ENCODE measurements at regions not wholly inside any gene's neighbourhood (a gene's known extent, or its start where the extent isn't known, plus 50 kb on each side); places are given as distances from the start of the nearest gene placed in this dataset.

- ChIA-PET POLR2A (ENCODE audit: partially characterized antibody) (no interaction called here), CTCF (ENCODE audit: partially characterized antibody) (no interaction called here)
- Histone ChIP-seq H3K4me1 (ENCODE audit: insufficient read depth, low read length) (no peaks in the 10 kb centered on the region), H3K27me3 (ENCODE audit: insufficient read depth, low read length) (no peaks in the 10 kb centered on the region), H3K36me3 (ENCODE audit: insufficient read depth, low read length) (no peaks in the 10 kb centered on the region), H3K27ac (ENCODE audit: low read depth, low read length) (no peak overlapping the region), H3K4me3 (ENCODE audit: low read length in 2 of 2) (no peak overlapping the region), H3K9me3 (ENCODE audit: control insufficient read depth in 1 of 2, low read length in 2 of 2) (peaks cover 0 to 5% of the 10 kb centered on the region in 2 donors)
- peaks cover 4 to 19% (median 11%) of the 10 kb centered on the region in 8 donors for H3K9me3 Mint-ChIP-seq
- no peaks in the 10 kb centered on the region for H3K4me1 Mint-ChIP-seq
- intact Hi-C loops (cut with micrococcal nuclease) = no loop called here
- DNase-seq = no peak
- H3K27ac Mint-ChIP-seq = no peak overlapping the region
- H3K36me3 Mint-ChIP-seq = no peaks in the 10 kb centered on the region
- H3K4me3 Mint-ChIP-seq = no peak overlapping the region
- no peaks in the 10 kb centered on the region for H3K27me3 Mint-ChIP-seq
Measured at GRCh38 chr18:29512203-29512602, 1335.3 kb upstream of the CDH2 start.

GRCh38 chr18:29501952-29502351 is 1325.0 kb upstream of the CDH2 start:
- H3K4me1 ChIP-seq (ENCODE audit: insufficient read depth, low read length) = no peaks in the 10 kb centered on the region
- H3K4me3 ChIP-seq (ENCODE audit: low read length in 2 of 2) = no peak overlapping the region
- no peak overlapping the region for H3K27ac Mint-ChIP-seq
- ChIA-PET CTCF (ENCODE audit: partially characterized antibody) (no interaction called here), POLR2A (ENCODE audit: partially characterized antibody) (no interaction called here)
- H3K27ac ChIP-seq (ENCODE audit: low read depth, low read length) = no peak overlapping the region
- H3K9me3 ChIP-seq (ENCODE audit: control insufficient read depth in 1 of 2, low read length in 2 of 2) = no peaks in the 10 kb centered on the region
- no peak overlapping the region for H3K4me3 Mint-ChIP-seq
- H3K36me3 ChIP-seq (ENCODE audit: insufficient read depth, low read length) = no peaks in the 10 kb centered on the region
- H3K27me3 ChIP-seq (ENCODE audit: insufficient read depth, low read length) = no peaks in the 10 kb centered on the region
- H3K4me1 Mint-ChIP-seq = no peaks in the 10 kb centered on the region
- no peaks in the 10 kb centered on the region for H3K36me3 Mint-ChIP-seq
- DNase-seq = no peak
- intact Hi-C loops (cut with micrococcal nuclease) = no loop called here
- peaks cover 3 to 31% (median 19%) of the 10 kb centered on the region in 8 donors for H3K9me3 Mint-ChIP-seq
- H3K27me3 Mint-ChIP-seq = no peaks in the 10 kb centered on the region

- Mint-ChIP-seq H3K27me3 (no peaks in the 10 kb centered on the region), H3K27ac (no peak overlapping the region), H3K36me3 (no peaks in the 10 kb centered on the region), H3K4me3 (no peak overlapping the region), H3K9me3 (peaks cover 0 to 25% (median 14%) of the 10 kb centered on the region in 8 donors), H3K4me1 (no peaks in the 10 kb centered on the region)
- no peak for DNase-seq
- Histone ChIP-seq H3K27me3 (ENCODE audit: insufficient read depth, low read length) (no peaks in the 10 kb centered on the region), H3K27ac (ENCODE audit: low read depth, low read length) (no peak overlapping the region), H3K36me3 (ENCODE audit: insufficient read depth, low read length) (no peaks in the 10 kb centered on the region), H3K9me3 (ENCODE audit: control insufficient read depth in 1 of 2, low read length in 2 of 2) (peaks cover 0 to 3% of the 10 kb centered on the region in 2 donors), H3K4me1 (ENCODE audit: insufficient read depth, low read length) (no peaks in the 10 kb centered on the region), H3K4me3 (ENCODE audit: low read length in 2 of 2) (no peak overlapping the region)
- intact Hi-C loops (cut with micrococcal nuclease) = no loop called here
- POLR2A ChIA-PET (ENCODE audit: partially characterized antibody) = no interaction called here
- CTCF ChIA-PET (ENCODE audit: partially characterized antibody) = no interaction called here
Measured at GRCh38 chr18:29496152-29496680, 1319.3 kb upstream of the CDH2 start.

GRCh38 chr18:29494371-29494770 is 1317.4 kb upstream of the CDH2 start:
- H3K27me3 Mint-ChIP-seq = no peaks in the 10 kb centered on the region
- Histone ChIP-seq H3K27me3 (ENCODE audit: insufficient read depth, low read length) (no peaks in the 10 kb centered on the region), H3K36me3 (ENCODE audit: insufficient read depth, low read length) (no peaks in the 10 kb centered on the region), H3K27ac (ENCODE audit: low read depth, low read length) (no peak overlapping the region), H3K4me1 (ENCODE audit: insufficient read depth, low read length) (no peaks in the 10 kb centered on the region), H3K4me3 (ENCODE audit: low read length in 2 of 2) (no peak overlapping the region), H3K9me3 (ENCODE audit: control insufficient read depth in 1 of 2, low read length in 2 of 2) (peaks cover 0 to 3% of the 10 kb centered on the region in 2 donors)
- peaks cover 0 to 22% (median 11%) of the 10 kb centered on the region in 8 donors for H3K9me3 Mint-ChIP-seq
- no peak for DNase-seq
- no peaks in the 10 kb centered on the region for H3K36me3 Mint-ChIP-seq
- H3K4me1 Mint-ChIP-seq = no peaks in the 10 kb centered on the region
- intact Hi-C loops (cut with micrococcal nuclease) = no loop called here
- no peak overlapping the region for H3K4me3 Mint-ChIP-seq
- H3K27ac Mint-ChIP-seq = no peak overlapping the region
- ChIA-PET CTCF (ENCODE audit: partially characterized antibody) (no interaction called here), POLR2A (ENCODE audit: partially characterized antibody) (no interaction called here)

GRCh38 chr18:29491907-29492306 is 1315.0 kb upstream of the CDH2 start:
- H3K36me3 Mint-ChIP-seq = no peaks in the 10 kb centered on the region
- ChIA-PET POLR2A (ENCODE audit: partially characterized antibody) (no interaction called here), CTCF (ENCODE audit: partially characterized antibody) (no interaction called here)
- H3K9me3 Mint-ChIP-seq = peaks cover 0 to 22% (median 12%) of the 10 kb centered on the region in 8 donors
- intact Hi-C loops (cut with micrococcal nuclease) = no loop called here
- H3K27me3 ChIP-seq (ENCODE audit: insufficient read depth, low read length) = no peaks in the 10 kb centered on the region
- no peak overlapping the region for H3K27ac ChIP-seq (ENCODE audit: low read depth, low read length)
- H3K4me1 Mint-ChIP-seq = no peaks in the 10 kb centered on the region
- H3K4me1 ChIP-seq (ENCODE audit: insufficient read depth, low read length) = no peaks in the 10 kb centered on the region
- peaks cover 0 to 10% of the 10 kb centered on the region in 2 donors for H3K9me3 ChIP-seq (ENCODE audit: control insufficient read depth in 1 of 2, low read length in 2 of 2)
- no peak overlapping the region for H3K4me3 ChIP-seq (ENCODE audit: low read length in 2 of 2)
- H3K36me3 ChIP-seq (ENCODE audit: insufficient read depth, low read length) = no peaks in the 10 kb centered on the region
- H3K4me3 Mint-ChIP-seq = no peak overlapping the region
- no peak overlapping the region for H3K27ac Mint-ChIP-seq
- no peaks in the 10 kb centered on the region for H3K27me3 Mint-ChIP-seq
- no peak for DNase-seq

- H3K9me3 ChIP-seq (ENCODE audit: control insufficient read depth in 1 of 2, low read length in 2 of 2) = peaks cover 0 to 8% of the 10 kb centered on the region in 2 donors
- Mint-ChIP-seq H3K9me3 (peaks cover 0 to 23% (median 11%) of the 10 kb centered on the region in 8 donors), H3K27me3 (no peaks in the 10 kb centered on the region), H3K4me3 (no peak overlapping the region), H3K27ac (no peak overlapping the region), H3K36me3 (no peaks in the 10 kb centered on the region), H3K4me1 (no peaks in the 10 kb centered on the region)
- H3K36me3 ChIP-seq (ENCODE audit: insufficient read depth, low read length) = no peaks in the 10 kb centered on the region
- DNase-seq = no peak
- H3K4me3 ChIP-seq (ENCODE audit: low read length in 2 of 2) = no peak overlapping the region
- intact Hi-C loops (cut with micrococcal nuclease) = no loop called here
- H3K27ac ChIP-seq (ENCODE audit: low read depth, low read length) = no peak overlapping the region
- H3K4me1 ChIP-seq (ENCODE audit: insufficient read depth, low read length) = no peaks in the 10 kb centered on the region
- no peaks in the 10 kb centered on the region for H3K27me3 ChIP-seq (ENCODE audit: insufficient read depth, low read length)
- ChIA-PET CTCF (ENCODE audit: partially characterized antibody) (no interaction called here), POLR2A (ENCODE audit: partially characterized antibody) (no interaction called here)
Measured at GRCh38 chr18:29488617-29489016, 1311.7 kb upstream of the CDH2 start.

GRCh38 chr18:29465526-29465925 is 1288.6 kb upstream of the CDH2 start:
- Histone ChIP-seq H3K27me3 (ENCODE audit: insufficient read depth, low read length) (no peaks in the 10 kb centered on the region), H3K4me1 (ENCODE audit: insufficient read depth, low read length) (no peaks in the 10 kb centered on the region), H3K4me3 (ENCODE audit: low read length in 2 of 2) (no peak overlapping the region), H3K9me3 (ENCODE audit: control insufficient read depth in 1 of 2, low read length in 2 of 2) (no peaks in the 10 kb centered on the region), H3K27ac (ENCODE audit: low read depth, low read length) (no peak overlapping the region), H3K36me3 (ENCODE audit: insufficient read depth, low read length) (no peaks in the 10 kb centered on the region)
- no peaks in the 10 kb centered on the region for H3K27me3 Mint-ChIP-seq
- peaks cover 2 to 20% (median 3%) of the 10 kb centered on the region in 8 donors for H3K9me3 Mint-ChIP-seq
- intact Hi-C loops (cut with micrococcal nuclease) = no loop called here
- H3K36me3 Mint-ChIP-seq = no peaks in the 10 kb centered on the region
- ChIA-PET CTCF (ENCODE audit: partially characterized antibody) (no interaction called here), POLR2A (ENCODE audit: partially characterized antibody) (no interaction called here)
- no peak for DNase-seq
- no peak overlapping the region for H3K4me3 Mint-ChIP-seq
- no peaks in the 10 kb centered on the region for H3K4me1 Mint-ChIP-seq
- no peak overlapping the region for H3K27ac Mint-ChIP-seq

GRCh38 chr18:29459972-29460371 is 1283.0 kb upstream of the CDH2 start:
- H3K4me1 ChIP-seq (ENCODE audit: insufficient read depth, low read length) = no peaks in the 10 kb centered on the region
- Mint-ChIP-seq H3K4me3 (no peak overlapping the region), H3K27me3 (no peaks in the 10 kb centered on the region), H3K9me3 (peaks cover 0 to 27% (median 5%) of the 10 kb centered on the region in 8 donors), H3K36me3 (no peaks in the 10 kb centered on the region), H3K27ac (no peak overlapping the region), H3K4me1 (no peaks in the 10 kb centered on the region)
- H3K9me3 ChIP-seq (ENCODE audit: control insufficient read depth in 1 of 2, low read length in 2 of 2) = no peaks in the 10 kb centered on the region
- no peak overlapping the region for H3K4me3 ChIP-seq (ENCODE audit: low read length in 2 of 2)
- DNase-seq = no peak
- no peaks in the 10 kb centered on the region for H3K36me3 ChIP-seq (ENCODE audit: insufficient read depth, low read length)
- no peaks in the 10 kb centered on the region for H3K27me3 ChIP-seq (ENCODE audit: insufficient read depth, low read length)
- CTCF ChIA-PET (ENCODE audit: partially characterized antibody) = no interaction called here
- intact Hi-C loops (cut with micrococcal nuclease) = no loop called here
- H3K27ac ChIP-seq (ENCODE audit: low read depth, low read length) = no peak overlapping the region
- POLR2A ChIA-PET (ENCODE audit: partially characterized antibody) = no interaction called here

Measured in CD4-positive, alpha-beta memory T cell (primary cell).